Epidermal melanocyte (primary cell): ENCODE measurements at regions not wholly inside any gene's neighbourhood (a gene's known extent, or its start where the extent isn't known, plus 50 kb on each side); places are given as distances from the start of the nearest gene placed in this dataset.

Source experiments
- DNase-seq: peaks from one replicate; pipeline ENCODE4 v3.0.0; 2011; ENCODE audit warnings: low spot score; ENCODE audit not compliant: insufficient read length

DNA sequence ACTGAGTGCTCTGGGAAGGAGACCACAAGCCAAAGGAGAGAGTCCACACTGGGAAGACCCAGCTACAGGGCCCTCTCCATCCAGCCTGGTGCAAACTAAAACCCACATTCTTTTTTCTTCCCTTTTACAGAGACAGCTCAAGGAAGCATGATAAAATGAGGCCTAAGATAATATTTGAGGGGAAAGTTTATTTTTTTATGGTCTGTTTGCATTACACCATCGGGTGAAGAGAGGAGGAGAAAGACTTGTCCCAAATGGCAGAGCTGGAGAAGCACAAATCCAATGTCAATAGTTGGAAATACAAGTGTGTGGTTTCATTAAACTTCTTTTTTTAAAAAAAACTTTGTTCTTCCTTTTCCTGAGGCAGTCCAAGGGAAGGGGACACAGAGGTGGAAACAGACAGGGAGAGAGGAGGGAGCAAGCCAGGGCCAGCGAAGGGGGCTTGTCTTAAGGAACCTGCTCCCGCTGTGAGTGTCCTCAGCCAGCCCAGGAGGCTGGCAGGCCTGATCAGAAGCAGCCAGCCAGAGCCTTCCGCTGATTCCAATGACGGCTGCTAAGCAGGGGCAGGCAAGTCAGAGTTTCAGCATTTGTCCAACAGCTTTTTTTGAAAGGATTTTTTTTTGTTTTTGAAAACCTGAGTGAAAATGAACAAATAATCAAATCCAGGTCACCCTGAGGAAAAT is 203.8 kb upstream of the SIX2 start:
- no peak for DNase-seq

DNA sequence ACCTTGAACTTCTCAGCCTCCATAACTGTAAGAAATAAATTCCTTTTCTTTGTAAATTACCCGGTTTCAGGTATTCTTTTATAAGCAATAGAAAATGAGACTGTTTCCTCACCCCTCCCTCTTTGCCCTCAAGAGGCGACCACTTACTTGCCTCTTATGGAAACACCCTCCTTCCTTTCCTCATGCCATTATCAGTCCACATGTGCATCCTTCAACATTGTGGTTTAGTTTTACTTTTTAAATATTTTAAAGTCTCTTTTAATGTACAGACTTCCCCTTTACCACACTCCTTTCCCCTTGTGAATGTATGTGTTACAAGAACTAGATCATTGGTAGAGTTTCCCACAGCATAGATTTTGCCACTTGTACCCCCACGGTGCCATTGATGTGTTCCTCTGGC is 202.4 kb upstream of the SIX2 start:
- no peak for DNase-seq

DNA sequence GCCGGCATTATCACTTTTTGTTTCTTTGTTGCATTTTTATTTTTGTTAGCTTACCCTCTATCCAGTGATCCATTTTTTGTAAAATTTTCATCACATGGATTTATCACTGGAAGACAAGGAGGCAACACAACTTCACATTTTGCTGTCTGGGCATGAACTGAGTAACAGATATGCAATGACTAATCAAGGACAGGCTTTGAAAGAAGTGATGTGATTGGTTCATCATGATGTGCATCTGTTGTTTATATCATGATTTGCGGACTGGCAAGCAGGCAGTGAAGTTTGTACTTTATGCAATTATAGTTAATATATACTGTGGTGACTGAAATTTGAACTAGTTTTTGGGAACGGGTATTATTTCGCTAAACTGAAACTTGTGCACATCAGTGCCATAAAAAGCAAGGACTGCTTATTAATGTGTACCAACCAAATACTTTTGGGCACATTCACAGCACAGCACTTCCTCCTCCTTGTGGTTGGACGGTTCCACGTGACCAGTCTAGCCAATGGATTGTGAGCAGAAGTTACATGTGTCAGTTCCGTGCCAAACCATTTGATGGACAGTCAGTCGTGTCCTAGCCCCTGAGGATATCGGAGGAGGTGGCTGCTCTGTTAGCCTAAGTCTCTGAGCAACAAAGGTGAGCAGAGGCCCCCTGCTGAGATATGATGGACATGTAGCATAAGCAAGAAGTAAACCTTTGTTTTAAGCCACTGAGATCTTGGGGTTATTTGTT is 201.4 kb upstream of the SIX2 start:
- no peak for DNase-seq

DNA sequence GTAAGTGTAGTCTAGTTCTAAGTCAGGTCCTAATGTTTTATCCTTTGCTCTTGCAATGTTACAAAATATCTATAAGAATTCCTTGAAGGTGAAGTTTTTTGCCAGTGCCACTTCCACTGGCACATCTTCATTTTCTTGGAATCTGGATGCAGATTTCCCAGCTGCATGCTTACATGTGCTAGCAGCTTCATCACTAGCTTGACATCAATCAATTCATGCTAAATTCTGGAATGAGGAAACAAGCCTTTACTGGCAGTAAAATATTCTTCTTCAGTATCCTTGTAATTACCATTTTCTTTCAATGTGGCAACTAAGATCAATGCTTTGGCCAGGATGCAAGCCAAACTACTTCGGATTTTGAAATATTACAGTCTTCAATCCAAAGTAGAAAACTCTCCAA is 200.6 kb upstream of the SIX2 start:
- no peak for DNase-seq

DNA sequence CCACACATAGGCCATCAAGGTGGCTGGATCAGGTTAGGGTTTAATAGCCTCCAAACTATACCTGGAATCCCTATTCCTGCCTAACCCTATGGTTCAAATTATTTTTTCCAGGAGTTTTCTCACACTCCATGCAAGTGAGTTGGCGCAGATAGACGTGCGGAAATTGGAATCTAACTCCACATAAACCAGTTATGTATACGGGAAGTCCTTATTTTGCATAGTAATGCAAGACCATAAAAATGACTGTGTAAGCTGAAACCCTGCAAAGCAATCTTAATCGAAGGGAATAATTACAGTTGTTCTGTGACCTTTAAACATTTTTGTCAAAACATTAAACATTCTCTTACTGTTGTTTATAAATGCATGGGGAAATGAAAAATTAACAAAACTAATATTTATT is 200.1 kb upstream of the SIX2 start:
- no peak for DNase-seq

DNA sequence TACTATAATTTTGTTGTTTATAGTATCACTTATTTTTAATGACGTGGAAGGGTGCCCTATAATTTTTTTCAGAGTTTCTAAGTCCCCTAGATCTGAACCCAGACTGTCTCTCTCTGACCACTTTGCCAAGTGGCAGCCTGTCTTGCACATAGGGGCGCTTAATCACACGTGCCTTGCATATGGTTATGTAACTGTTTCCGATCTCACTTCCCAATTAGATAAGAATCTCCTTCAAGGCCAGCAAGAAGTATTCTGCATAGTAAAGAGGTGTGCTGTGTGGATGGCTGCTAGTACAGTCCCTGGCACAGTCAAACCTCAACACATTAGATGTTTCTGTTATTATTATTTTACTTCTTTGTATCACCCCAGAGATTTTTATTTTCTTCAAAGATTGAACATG is 197.8 kb upstream of the SIX2 start:
- no peak for DNase-seq

DNA sequence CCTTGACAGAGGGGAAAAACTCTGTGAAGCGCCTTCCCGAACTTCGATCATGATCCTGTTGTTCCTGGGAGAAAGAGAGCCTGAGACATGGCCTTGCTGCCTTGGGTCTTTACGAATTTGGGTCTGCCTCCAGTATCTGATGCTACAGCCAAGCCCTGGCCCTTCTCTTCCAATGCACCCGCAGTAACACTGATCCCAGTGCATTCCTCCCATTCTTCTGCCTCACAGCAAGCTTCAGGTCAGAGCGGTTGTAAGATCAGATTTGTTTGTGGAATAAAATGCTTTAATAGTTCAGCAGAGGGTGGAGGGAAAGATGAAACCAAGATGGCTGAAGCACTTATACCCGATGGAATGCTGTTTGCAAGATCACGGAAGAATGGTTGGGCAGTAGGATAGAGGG is 196.7 kb upstream of the SIX2 start:
- DNase-seq = no peak

DNA sequence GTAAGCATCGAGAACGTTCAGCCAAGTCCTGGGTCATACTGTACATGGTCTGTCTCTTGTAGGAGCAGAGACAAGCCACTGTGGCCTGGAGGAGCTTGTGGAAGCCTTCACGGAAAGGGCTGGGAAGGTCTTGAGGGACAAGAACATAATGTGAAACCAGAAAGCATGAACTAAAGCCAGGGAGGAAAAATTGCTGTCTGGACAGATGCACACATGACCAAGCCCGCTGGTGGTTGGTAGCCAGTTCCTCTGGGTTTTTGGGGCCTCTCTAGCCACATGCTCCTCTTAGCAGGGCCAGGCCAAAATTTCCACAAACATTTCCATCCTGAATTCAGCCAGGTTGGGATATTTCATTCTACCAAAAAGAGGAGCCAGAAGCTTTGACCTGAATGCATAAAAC is 196.2 kb upstream of the SIX2 start:
- DNase-seq = no peak

DNA sequence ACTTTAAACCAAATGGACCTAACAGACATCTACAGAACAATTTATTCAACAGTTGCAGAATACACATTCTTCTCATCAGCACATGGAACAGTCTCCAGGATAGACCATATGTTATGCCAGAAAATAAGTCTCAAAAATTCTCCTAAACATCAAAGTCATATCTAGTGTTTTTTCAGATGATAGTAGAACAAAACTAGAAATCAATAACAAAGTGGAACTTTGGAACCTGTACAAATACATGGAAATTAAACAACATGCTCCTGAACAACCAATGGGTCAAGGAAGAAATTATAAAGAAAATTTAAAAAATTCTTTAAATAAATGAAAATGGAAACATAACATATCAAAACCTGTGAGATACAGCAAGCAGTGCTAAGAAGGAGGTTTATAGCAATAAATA is 194.1 kb upstream of the SIX2 start:
- no peak for DNase-seq

DNA sequence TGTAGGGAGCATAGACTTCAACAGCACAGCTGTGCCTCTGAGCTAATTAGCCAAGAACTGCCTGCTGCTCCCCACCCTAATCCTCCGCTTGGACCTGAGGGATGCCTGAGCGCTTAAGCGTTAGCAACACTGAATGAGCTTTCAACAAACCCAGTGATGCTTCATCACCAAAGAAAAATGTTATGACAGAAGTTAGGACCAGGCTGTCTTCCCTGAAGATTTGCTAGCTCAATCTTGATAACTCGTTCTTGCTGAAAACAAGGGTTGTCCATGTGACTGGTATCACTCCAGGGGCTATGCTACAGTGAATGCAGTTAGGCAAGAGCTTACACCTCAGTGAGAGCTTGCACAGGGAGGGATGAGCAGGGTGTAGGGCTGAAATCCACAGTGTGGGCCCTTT is 190.7 kb upstream of the SIX2 start:
- no peak for DNase-seq

DNA sequence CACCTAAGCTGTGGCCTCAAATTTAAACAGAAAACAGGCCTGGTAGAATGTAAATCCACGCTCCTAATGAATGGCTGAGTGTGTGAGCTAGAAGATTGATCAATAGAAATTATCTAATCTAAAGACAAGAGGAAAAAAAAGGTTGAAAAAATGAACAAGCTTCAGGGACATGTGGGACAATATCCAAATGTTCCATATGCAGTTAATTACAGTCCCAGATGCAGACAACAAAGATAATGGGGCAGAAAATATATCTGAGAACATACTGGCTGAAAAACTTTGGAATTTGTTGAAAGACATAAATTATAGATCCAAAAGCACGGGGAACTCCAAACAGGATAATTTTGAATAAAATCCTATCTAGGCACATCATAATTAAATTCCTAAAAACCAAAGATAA is 186.7 kb upstream of the SIX2 start:
- no peak for DNase-seq

DNA sequence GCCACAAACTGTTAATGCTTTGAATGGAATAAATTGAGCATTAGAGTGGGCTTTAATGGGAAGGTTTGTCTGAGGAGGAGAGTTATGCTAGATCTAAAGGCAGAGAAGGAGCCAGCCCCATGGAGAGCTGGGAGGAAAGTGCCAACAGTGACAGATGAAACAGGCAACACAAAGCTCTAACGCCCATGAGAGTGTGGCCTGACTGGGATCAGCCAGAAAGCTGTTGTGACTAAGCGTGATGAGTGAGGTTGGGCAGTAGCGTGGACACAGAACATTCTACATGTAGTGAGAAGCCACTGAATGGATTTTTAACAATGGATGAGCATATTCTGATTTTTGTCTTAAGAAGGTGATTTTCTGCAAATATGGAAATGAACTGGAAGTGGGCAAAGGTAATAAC is 185.3 kb upstream of the SIX2 start:
- no peak for DNase-seq

DNA sequence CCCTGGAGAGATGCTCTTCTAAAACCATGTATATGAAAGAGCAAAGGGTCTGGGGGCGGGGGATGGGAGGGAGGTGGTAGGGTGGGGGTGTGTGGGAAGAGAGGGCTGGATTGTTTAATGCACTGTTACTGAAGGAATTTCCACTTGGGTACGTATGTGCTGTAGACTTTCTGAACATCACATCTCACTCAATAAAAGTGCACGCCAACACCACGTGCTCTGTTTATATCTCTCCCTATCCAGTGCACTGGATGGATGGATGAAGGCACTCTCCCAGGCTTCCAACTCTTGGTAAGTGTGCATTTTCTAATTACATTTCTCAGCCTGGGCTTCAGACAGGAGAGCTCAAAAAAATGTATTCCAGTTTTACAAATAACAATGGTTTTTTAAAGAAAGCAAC is 184.3 kb upstream of the SIX2 start:
- DNase-seq = no peak

DNA sequence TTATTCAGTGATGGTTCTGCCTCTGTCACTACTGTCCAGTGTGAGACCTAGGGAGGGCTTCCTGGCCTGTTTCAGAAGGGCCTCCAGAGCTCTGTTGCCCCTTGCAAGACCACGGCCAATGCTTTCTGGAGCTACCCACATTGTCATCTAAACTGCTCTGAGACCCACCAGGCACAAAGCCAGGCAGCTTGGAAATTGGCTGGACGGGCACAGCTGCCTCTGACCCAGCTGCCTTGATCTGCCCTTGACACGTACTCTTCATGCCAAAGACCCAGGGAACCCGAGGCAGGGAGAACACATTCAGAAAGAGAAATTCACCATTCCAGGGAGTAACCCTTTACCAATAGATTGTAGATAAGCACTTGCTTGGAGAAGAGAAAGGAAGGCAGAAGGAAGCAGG is 183.7 kb upstream of the SIX2 start:
- DNase-seq = no peak

DNA sequence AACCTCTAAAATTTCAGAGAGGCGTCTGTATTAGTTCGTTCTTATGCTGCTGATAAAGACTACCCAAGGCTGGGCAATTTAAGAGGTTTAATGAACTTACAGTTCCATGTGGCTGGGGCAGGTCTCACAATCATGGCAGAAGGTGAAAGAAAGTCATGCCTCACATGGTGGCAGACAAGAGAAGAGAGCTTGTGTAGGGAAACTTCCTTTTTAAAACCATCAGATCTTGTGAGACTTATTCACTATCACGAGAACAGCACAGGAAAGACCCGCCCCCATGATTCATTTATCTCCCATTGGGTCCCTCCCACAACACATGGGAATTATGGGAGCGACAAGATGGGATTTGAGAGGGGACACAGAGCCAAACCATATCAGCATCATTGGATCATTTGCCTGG is 183.2 kb upstream of the SIX2 start:
- DNase-seq = no peak

DNA sequence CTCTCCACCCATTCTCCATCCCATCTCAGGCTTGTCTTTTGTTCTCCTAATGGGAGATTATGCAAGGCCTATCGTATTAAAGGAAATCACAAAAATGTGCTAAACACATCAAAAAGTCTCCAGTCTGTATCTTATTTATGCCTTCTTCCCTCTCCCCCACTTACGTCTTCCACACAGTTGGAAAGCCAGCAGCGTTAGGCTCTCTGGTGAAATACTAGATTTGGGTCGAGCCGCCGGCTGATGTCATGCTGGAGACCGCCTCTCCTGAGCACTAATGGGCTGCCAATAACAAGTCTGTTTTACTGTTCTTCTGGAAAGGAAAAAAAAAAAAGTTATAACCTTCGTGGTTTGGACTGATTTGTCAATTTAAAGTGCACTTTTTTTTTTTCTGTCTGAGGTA is 182.7 kb upstream of the SIX2 start:
- no peak for DNase-seq

DNA sequence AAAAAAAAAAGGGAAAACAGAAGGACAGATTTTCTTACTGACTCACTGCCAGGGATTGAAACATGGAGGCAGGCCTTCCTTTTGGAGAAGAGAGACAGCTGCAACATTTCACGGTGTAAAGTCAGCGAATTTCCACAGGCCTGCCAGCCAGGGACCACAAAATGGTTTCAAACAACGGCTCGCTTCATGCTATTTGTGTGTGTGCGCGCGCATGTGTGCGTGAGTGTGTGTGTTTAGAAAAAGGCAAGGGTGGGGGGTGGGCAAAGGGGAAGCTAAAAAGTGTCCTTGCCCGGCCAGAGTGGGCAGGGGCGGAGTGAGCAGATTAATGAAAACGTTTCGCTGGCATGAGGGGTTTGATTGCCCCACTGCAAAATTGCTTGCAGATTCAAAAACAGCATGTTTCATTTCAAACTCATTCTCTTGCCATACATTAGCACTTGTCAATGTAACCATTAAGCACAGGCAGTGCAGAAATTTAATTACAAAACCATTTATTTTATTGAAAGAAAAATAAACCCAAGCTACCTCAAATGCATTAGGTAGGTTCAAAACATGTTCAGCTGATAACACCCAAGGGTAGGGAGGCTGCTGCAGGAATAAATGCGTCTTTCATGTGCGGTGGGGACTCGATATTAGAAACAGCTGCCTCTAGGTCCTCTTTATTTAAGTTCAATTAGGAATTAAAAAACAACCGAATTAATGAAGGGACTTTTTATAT is 182.1 kb upstream of the SIX2 start:
- DNase-seq = no peak

DNA sequence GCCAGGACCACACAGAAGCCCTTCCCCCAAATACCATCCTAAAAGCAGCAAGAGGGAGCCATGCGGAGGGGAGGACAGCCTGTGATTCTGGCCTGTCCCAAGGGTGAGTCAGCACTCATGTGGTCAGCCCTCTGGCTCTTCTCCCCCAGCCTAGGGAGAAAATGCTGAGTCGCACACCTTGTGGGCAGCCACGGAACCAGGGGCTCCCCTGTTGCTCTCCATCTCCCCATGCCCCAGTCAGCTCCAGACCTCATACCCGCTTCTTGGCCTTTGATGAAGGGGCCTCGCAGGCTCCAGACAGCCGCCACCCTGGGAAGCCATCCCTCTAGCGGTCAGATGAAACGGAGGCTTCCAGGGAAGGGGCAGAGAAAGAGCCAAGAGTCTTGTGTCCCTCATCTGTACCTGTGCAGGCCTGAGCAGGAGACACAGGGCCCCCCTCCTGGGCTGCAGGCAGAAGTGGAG is 181.3 kb upstream of the SIX2 start:
- no peak for DNase-seq

DNA sequence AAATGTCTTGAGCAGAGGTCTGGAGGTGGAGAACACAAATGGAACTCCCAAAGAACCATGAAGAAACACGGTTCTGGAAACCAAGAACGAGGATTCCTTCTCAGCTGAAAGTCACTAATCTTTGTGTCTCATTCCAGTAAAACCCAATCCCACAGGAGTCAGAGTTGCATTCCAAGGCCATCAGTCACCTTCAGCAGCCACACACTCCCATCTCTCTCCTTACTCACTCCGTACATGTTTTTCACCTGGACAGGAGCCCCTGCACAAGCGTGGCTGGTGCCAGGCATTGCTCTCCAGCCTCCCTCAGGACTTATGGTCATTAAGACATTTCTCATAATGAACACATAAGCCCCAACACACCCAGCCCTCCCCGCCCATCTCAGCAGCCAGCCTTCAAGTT is 175.4 kb upstream of the SIX2 start:
- no peak for DNase-seq

DNA sequence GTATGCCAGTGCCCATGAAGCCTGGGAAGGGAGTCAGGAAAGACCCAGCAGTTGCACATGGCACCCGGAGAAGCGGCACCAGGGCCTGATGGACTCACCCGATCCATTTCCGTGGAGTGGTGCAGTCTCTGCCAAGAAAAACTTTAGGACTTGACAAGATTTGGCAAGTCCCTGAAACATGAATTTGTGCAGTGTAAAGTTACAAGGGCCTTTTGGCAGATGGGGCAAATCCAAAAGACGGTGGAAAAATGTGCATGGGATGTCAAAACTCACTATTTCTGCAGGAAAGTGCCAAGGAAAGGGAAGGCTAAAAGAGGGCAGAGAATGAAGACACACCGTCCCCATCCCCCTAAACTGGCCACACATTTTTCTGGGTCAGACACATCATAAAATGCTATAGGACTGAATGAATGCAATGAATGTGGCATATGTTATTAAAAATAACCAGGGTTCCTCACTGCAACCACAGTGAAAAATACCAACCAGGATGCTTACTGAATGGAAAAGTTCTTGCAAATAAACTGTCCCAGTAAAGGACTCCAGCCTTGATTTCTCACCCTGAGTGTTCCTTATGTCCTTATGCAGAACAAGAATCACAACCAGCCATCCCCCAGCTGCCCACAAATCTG is 173.5 kb upstream of the SIX2 start:
- no peak for DNase-seq

DNA sequence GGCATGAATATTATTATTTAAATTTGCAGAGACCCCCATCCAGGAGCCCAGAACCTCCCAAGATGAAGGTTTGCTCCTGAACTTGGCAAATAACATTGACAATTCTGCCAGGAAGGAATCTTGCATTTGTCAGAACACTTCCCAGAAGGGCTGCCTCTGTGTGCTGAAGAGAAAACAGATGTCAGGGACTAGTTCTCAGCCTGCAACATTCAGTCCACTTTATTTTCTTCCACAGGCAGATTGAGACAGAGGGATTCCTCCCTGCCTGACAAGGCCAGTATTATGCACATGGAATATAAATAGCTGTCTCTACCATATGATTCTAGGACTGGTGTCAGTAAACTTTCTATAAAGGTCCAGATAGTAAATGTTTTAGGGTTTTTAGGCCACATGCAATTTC is 171.5 kb upstream of the SIX2 start:
- no peak for DNase-seq

DNA sequence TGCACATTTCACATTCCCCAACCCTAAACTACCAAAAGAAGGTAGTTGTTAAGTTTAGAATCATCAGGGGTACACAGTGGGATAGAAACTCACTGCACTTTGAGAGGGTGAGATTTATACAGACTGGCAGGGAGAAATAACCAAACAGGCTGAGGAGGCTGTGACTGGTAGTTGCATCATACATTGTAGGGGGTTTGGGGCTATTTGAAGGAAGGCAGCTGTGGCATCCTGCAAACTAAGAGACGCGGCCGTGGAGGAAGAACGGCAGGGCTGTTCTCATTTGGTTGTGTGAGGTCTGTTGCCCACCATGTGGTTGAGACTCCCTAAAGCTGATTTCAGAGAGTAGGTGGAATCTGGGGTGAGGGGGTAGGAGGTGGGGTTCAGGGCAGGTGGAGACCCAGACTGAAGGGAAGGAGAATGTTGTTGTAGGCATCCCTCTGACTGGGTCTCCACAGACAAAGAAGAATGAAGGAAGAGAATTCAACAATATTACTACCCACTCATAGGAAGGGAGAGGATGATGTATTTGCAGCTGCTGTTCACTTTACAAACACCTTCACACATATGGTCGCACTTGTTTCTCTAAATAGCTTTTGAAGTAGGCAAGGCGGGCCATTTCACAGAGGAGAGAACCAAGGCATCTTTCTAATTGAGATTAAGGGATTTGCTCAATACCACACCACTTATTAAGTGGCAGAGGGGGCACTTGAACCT is 170.9 kb upstream of the SIX2 start:
- no peak for DNase-seq
